ENCODE measurements at regions not wholly inside any gene's neighbourhood (a gene's known extent, or its start where the extent isn't known, plus 50 kb on each side); places are given as distances from the start of the nearest gene placed in this dataset.
A peak's percentile ranks its signal among the peaks of the same experiment; 100 is the strongest.

DNA sequence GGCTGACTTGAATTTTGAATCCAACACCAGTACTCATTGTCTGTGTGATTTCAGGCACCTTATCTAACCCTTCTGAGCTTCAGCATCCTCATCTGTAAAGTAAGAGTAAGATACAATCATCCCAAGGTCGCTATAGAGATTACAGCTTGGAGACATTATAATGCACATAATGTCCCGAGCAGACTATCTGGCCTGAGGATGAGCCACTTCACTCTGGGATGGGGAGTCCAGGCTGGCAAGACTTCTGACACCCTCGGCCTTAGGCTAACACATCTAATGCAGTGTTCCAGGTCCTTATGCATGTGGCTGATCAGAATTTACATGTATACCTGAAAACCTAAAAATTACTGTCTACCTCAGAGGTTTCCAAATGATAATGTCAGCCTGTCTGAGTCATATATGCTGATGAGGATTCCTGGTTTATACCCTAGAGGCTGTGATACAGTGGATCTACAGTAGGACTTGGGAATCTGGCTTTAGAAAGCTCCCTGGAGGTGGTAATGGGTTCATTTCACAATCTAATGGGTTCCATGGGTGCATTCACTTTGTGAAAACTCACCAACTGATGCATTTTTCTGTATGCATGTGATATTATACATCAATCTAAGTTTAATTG is 229.0 kb upstream of the SLCO3A1 start:
- Histone ChIP-seq H3K27me3 (no peaks in the 10 kb centered on the region), H3K4me3 (no peak overlapping the region), H3K4me1 (no peaks in the 10 kb centered on the region), H3K9me3 (no peaks in the 10 kb centered on the region), H3K27ac (no peak overlapping the region), H3K36me3 (no peaks in the 10 kb centered on the region)
- ATAC-seq (no peak), DNase-seq (no peak)
- TF ChIP-seq, protein P1, sequence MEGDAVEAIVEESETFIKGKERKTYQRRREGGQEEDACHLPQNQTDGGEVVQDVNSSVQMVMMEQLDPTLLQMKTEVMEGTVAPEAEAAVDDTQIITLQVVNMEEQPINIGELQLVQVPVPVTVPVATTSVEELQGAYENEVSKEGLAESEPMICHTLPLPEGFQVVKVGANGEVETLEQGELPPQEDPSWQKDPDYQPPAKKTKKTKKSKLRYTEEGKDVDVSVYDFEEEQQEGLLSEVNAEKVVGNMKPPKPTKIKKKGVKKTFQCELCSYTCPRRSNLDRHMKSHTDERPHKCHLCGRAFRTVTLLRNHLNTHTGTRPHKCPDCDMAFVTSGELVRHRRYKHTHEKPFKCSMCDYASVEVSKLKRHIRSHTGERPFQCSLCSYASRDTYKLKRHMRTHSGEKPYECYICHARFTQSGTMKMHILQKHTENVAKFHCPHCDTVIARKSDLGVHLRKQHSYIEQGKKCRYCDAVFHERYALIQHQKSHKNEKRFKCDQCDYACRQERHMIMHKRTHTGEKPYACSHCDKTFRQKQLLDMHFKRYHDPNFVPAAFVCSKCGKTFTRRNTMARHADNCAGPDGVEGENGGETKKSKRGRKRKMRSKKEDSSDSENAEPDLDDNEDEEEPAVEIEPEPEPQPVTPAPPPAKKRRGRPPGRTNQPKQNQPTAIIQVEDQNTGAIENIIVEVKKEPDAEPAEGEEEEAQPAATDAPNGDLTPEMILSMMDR (IDR thresholded peaks at IDR 0.05), result no peak
- intact Hi-C loops (cut with DNase I), result no loop called here

DNA sequence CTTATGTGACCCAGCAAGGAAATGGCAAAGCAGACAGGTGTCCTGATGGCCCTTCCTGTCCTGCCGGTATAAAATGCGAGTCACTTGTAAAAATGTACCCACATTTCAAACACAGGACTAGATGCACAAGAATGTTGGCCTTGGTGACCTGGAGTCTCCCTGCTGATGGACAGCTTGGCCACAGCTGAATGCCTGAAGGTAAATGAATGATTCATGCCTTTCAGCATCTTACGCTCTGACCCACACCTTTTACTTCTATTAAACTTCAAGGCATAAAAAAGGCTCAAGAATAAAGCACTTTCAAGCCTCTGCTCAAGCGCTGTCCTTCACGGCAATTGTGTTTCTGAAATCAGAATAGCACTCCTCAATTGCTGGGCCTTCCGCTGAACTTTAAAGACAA is 228.0 kb upstream of the SLCO3A1 start:
- Histone ChIP-seq H3K27me3 (no peaks in the 10 kb centered on the region), H3K27ac (no peak overlapping the region), H3K9me3 (no peaks in the 10 kb centered on the region), H3K36me3 (no peaks in the 10 kb centered on the region), H3K4me3 (no peak overlapping the region), H3K4me1 (no peaks in the 10 kb centered on the region)
- TF ChIP-seq, protein P1 (IDR thresholded peaks at IDR 0.05), result no peak
- ATAC-seq (no peak), DNase-seq (no peak)
- intact Hi-C loops (cut with DNase I), result no loop called here

DNA sequence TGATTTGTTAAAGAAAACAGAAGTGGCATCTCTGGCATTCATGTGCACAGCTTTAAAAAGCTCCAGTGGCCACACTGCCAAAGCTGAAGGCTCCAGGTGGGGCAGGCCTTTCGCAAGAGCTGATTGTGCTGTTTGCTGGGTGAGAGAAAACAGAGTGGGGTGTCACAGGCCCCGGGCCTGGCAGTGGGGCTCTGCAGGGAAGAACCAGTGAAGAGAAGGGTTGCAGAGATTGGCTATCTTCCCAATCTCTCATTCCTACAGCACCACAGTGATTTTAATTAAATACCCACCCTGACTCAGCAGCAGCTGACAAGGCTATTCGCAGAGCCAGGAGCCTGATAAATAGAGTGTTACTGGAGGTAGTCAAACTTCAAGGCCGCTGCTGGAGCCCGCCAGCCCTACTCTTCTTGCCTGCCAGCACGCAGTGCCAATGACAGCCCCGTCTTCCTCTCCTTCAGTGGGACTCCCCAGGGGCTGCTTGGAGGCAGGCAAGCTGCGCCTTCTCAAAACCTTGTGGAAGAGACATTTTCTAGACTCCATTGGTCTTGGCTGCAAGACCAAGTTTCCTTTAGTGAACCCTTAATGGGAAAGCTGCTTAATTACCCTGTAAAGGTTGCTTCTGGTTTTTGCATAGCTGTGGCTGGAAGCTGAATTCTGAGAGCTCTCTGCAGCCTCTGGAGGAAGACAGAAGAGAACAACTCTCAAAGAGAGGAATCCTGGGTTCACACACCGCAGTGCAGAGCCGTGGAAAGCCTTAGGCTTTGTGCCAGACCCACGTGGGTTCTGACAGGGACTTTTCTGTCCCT is 225.8 kb upstream of the SLCO3A1 start:
- TF ChIP-seq, protein P1 (IDR thresholded peaks at IDR 0.05), result no peak
- H3K4me3 ChIP-seq, result no peak overlapping the region
- intact Hi-C loops (cut with DNase I), result no loop called here
- no peaks in the 10 kb centered on the region for H3K27me3 ChIP-seq
- ATAC-seq (peak; percentile 80), DNase-seq (peak in 3 of 4 donors; percentile 62 to 82 (median 78))
- peak overlapping the region in 1 of 2 donors; percentile 13 for H3K27ac ChIP-seq
- H3K36me3 ChIP-seq, result no peaks in the 10 kb centered on the region
- H3K4me1 ChIP-seq, result no peaks in the 10 kb centered on the region
- H3K9me3 ChIP-seq, result no peaks in the 10 kb centered on the region

DNA sequence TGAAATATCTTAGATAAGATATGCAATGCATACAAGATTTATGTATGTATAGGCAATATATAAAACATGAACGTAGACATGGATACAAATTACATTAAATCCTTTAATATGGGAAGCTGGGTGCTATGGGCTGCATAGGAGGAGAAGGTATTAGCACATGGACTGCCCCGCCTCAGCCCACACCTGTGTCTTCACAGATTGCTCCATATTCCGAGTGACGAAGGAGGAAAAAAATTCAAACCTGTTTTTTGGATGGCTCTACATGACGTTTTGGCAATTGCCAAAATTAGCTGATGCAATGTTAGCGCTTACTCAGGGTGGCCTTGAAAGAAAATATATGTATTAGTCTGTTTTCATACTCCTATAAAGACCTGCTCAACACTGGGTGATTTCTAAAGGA is 223.4 kb upstream of the SLCO3A1 start:
- intact Hi-C loops (cut with DNase I), result no loop called here
- no peak for DNase-seq
- no peaks in the 10 kb centered on the region for H3K4me1 ChIP-seq
- H3K4me3 ChIP-seq, result no peak overlapping the region
- TF ChIP-seq, protein P1 (IDR thresholded peaks at IDR 0.05), result no peak
- no peaks in the 10 kb centered on the region for H3K36me3 ChIP-seq
- no peak for ATAC-seq
- no peak overlapping the region for H3K27ac ChIP-seq
- H3K9me3 ChIP-seq, result no peaks in the 10 kb centered on the region
- no peaks in the 10 kb centered on the region for H3K27me3 ChIP-seq

DNA sequence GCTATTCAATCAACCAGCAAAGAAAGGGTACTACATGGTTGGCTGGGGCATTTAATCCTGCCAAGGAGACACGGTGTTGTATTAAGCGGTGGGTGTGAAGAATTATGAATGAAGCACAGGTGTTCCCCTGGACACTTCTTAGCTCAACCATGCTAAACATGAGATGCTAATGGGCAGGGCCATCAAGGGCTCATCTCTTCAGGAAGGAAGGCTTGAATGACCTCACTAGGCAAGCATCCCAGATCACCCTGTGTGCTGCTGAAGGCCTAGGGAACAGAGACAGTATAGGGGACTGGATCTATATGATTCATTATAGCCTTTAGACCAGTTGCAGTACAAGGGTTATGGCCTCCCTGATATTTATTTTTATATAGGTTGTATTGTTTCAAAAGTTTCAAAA is 221.3 kb upstream of the SLCO3A1 start:
- Histone ChIP-seq H3K4me3 (no peak overlapping the region), H3K9me3 (no peaks in the 10 kb centered on the region), H3K27ac (no peak overlapping the region), H3K36me3 (no peaks in the 10 kb centered on the region), H3K27me3 (no peaks in the 10 kb centered on the region), H3K4me1 (no peaks in the 10 kb centered on the region)
- ATAC-seq, result no peak
- no peak for DNase-seq
- intact Hi-C loops (cut with DNase I), result no loop called here
- TF ChIP-seq, protein P1 (IDR thresholded peaks at IDR 0.05), result no peak

All from left lung (tissue), 4 donors.